Heart right ventricle (tissue), 16 donors: ENCODE measurements at regions not wholly inside any gene's neighbourhood (a gene's known extent, or its start where the extent isn't known, plus 50 kb on each side); places are given as distances from the start of the nearest gene placed in this dataset.

Source experiments
- ATAC-seq, 8 donors: fragments of 200-7000 bp; cut with Tn5 transposase; one replicate each; pipeline ENCODE4 v1.9.1; 2020; ENCODE audit warnings: mild to moderate bottlenecking in 8 of 8, moderate library complexity in 8 of 8, moderate number of reproducible peaks in 1 of 8
- DNase-seq, 2 donors: peaks; one replicate each; pipeline ENCODE4 v3.0.0-alpha.2; 2020
- H3K27ac ChIP-seq, 10 donors: fragments of 200-600 bp; sonication (generic) in 2 of 10; one replicate each; pipeline versions ENCODE4 v1.5.0 to v1.8.0; 2020 to 2022; ENCODE audit warnings: mild to moderate bottlenecking in 3 of 10
- H3K27me3 ChIP-seq, 7 donors: fragments of 200-600 bp; one replicate each; pipeline ENCODE4 v1.8.0; 2021 to 2022; ENCODE audit warnings: mild to moderate bottlenecking in 2 of 7
- H3K36me3 ChIP-seq, 9 donors: fragments of 200-600 bp; sonication (generic) in 1 of 9; one replicate each; pipeline versions ENCODE4 v1.5.0 to v1.8.0; 2020 to 2022; ENCODE audit warnings: mild to moderate bottlenecking in 2 of 9
- H3K4me1 ChIP-seq, 9 donors: fragments of 200-600 bp; sonication (generic) in 1 of 9; one replicate each; pipeline versions ENCODE4 v1.5.0 to v1.8.0; 2020 to 2022; ENCODE audit warnings: mild to moderate bottlenecking in 4 of 9
- H3K4me3 ChIP-seq, 10 donors: fragments of 200-600 bp; sonication (generic) in 2 of 10; one replicate each; pipeline versions ENCODE4 v1.5.0 to v1.8.0; 2020 to 2022; ENCODE audit warnings: mild to moderate bottlenecking in 7 of 10, moderate library complexity in 2 of 10
- H3K9me3 ChIP-seq, 11 donors: fragments of 200-600 bp in 10 of 11; sonication (generic) in 2 of 11; one replicate each; pipeline versions ENCODE4 v1.5.0 to v1.8.0; 2013 to 2022; ENCODE audit warnings: mild to moderate bottlenecking in 2 of 11, control low read depth in 1 of 11, moderate library complexity in 1 of 11
- CTCF ChIP-seq, 9 donors: fragments of 200-600 bp; sonication (generic) in 2 of 9; IDR thresholded peaks; one replicate each; pipeline versions ENCODE4 v1.5.0 to v1.8.0; 2021 to 2022; ENCODE audit warnings: antibody characterized with exemption in 9 of 9, mild to moderate bottlenecking in 5 of 9, moderate library complexity in 1 of 9
- WGBS, 2 donors: extraction: QIAGEN DNeasy Blood & Tissue Kit; methylation state at CpG; one replicate each; pipeline ENCODE4 v1.1.7; 2013; ENCODE audit warnings: inconsistent platforms in 1 of 2; 5-methylcytosine and 5-hydroxymethylcytosine counted together
- intact Hi-C, 10 donors: fragments of 100-400 bp; cut with DNase I; formaldehyde crosslinking; loops; one replicate each; pipeline versions ENCODE4 v1.11.1 to v1.14.2; 2022
- donor health status: Arrhythmogenic right ventricular cardiomyopathy.
- donor health status: ischemic (EF 13 %, LVEDD 7.1; RV severe dilation, severe dysfunction).
- donor health status: healthy with polysubstance abuse.
- donor health status: DM: no; HTN: yes; CAD: no.
- donor health status: DM: no; HTN: no; CAD: no.
- donor health status: ischemic (EF 25% LVEDD 6.9; RV normal size, moderate dysfunction).
- donor health status: ischemic (EF 25% LVEDD 5.7; RV mildly dilated, moderate dysfunction).
- donor health status: healthy.
- donor health status: DM: yes; HTN: yes; CAD: no.
- donor health status: Ischemic cardiomyopathy.
- donor health status: ischemic (EF 35%, LVEDD 5.7; RV mildly dilated, moderate dysfunction).
- donor health status: nonischemic (EF 11% LVEDD 7.7; RV severe dilation, severe dysfunction).
- donor health status: DM: yes; HTN: yes; CAD: no.
- donor health status: PGD.
- donor health status: ischemic (EF 29% LVEDD 5.4; RV normal size, mild dysfunction).
- donor health status: nonischemic (EF 23%, LVEDD 6.1; RV moderate dilation, normal function).

- ATAC-seq (no peak), DNase-seq (no peak)
- H3K27me3 ChIP-seq, result peaks cover 0 to 5% (median 3%) of the 10 kb centered on the region in 7 donors
- no peak for TF ChIP-seq CTCF (IDR thresholded peaks at IDR 0.05)
- no peak overlapping the region for H3K27ac ChIP-seq
- no peaks in the 10 kb centered on the region for H3K9me3 ChIP-seq
- no peaks in the 10 kb centered on the region for H3K36me3 ChIP-seq
- intact Hi-C loops, result loop anchor here in 7 of 10 donors (5.0 kb wide), 3 partner anchors 255 to 280 kb away; no protein-coding TSS in a partner anchor
- H3K4me3 ChIP-seq, result no peak overlapping the region
- no peaks in the 10 kb centered on the region for H3K4me1 ChIP-seq
- WGBS, 2 donors, result 69 to 71% methylated on average over 14 of the region's 14 CpGs
Measured at GRCh38 chr18:70452501-70452900, 163.7 kb downstream of the SOCS6 start.

DNA sequence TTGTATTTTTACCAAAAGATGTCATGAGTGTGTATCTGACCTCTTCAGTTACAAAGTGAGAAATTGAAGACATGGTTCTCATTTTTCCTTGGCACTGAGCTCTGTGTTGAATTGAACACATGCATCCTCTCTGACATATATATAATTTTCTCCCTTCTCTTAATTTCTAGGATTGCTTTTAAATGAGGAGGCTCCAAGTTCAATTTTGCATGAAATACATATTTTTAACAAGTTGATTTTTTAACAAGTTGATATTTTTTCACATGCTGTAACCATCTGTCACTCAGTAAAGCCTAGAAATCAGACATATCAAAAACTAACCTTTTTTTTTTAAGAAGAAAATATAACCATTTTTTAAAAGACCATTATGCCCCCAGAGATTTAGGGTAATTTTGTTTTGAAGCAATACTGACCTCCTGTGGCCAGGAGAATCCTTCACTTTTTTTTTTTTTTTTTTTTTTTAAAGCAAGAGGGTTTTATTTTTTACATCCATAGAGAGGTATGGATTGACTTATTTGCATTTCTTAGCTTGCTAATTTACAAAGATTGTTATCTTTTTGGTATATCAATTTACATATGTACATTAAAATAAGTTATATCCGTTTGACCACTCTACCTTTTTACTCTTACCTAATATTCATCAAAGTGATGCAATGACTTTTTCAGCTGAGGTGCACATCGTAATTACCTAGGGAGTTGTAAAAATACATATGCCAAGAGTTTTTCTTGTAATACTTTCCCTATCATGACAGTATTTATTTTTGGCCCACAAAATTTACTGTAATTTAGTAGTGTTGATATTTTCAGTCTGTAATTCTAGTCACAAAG, 161.8 kb downstream of the SOCS6 start:
- Histone ChIP-seq H3K36me3 (no peaks in the 10 kb centered on the region), H3K4me1 (no peaks in the 10 kb centered on the region), H3K4me3 (no peak overlapping the region), H3K9me3 (no peaks in the 10 kb centered on the region), H3K27me3 (peaks cover 0 to 4% (median 0%) of the 10 kb centered on the region in 7 donors), H3K27ac (no peak overlapping the region)
- DNase-seq, result no peak
- WGBS, 2 donors, result 41 to 43% methylated on average over 2 of the region's 2 CpGs
- TF ChIP-seq CTCF (IDR thresholded peaks at IDR 0.05), result peak in 8 of 9 donors; percentile 10 to 59 (median 47)
- ATAC-seq, result no peak
- intact Hi-C loops, result loop anchor here in 7 of 10 donors (5.0 kb wide), 3 partner anchors 253 to 278 kb away; no protein-coding TSS in a partner anchor

DNA sequence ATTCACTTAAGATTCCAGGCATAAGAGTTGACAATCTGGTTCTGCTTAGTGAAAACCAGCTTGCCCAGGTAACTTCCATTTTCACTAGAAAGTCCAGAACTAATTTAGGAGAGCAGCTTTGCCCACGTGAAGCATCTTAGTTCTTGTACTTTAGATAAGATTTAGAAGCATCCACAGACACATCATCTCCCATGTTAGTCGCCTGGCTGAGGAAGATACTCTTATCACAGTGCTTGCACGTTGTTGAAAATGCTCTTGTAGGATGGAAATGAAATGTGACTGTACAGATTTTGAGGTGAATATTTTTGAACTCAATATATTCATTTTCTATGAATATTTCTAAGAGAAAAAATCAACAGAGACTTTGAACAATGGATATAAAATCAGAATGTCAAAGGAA, 159.7 kb downstream of the SOCS6 start:
- H3K4me1 ChIP-seq, result no peaks in the 10 kb centered on the region
- no peak overlapping the region for H3K27ac ChIP-seq
- peaks cover 0 to 10% (median 3%) of the 10 kb centered on the region in 11 donors for H3K9me3 ChIP-seq
- ATAC-seq, result no peak
- peaks cover 0 to 4% (median 0%) of the 10 kb centered on the region in 7 donors for H3K27me3 ChIP-seq
- no peak overlapping the region for H3K4me3 ChIP-seq
- no peak for TF ChIP-seq CTCF (IDR thresholded peaks at IDR 0.05)
- intact Hi-C loops, result no loop called here
- WGBS, 2 donors, result 19 to 20% methylated on average over 3 of the region's 3 CpGs
- H3K36me3 ChIP-seq, result no peaks in the 10 kb centered on the region
- DNase-seq, result no peak

DNA sequence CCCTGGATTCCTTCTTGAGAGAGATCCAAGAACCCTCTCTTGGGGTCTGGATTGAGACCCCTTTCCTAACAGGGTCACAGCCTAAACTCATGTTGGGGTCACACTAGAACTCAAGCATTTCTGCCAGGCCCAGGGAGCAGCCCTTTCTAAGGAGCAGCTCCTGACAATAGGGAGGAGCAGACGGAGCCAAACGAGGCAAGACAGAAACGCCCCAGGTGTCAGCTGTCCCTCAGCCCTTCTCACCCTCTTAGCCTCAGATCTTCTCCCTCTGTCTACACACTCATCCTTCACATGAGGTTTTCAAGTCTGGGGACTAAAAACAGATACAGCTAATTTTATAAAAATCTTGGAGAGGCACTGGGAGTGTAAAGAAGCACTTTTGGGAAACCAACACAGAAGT, 157.2 kb downstream of the SOCS6 start:
- 66 to 67% methylated on average over 3 of the region's 3 CpGs for WGBS, 2 donors
- Histone ChIP-seq H3K9me3 (peaks cover 0 to 33% (median 17%) of the 10 kb centered on the region in 11 donors), H3K4me1 (no peaks in the 10 kb centered on the region), H3K36me3 (no peaks in the 10 kb centered on the region), H3K4me3 (no peak overlapping the region), H3K27ac (no peak overlapping the region), H3K27me3 (no peaks in the 10 kb centered on the region)
- intact Hi-C loops, result no loop called here
- no peak for DNase-seq
- ATAC-seq, result no peak
- TF ChIP-seq CTCF (IDR thresholded peaks at IDR 0.05), result no peak
